Urothelium cell line (cell line): ENCODE measurements at regions not wholly inside any gene's neighbourhood (a gene's known extent, or its start where the extent isn't known, plus 50 kb on each side); places are given as distances from the start of the nearest gene placed in this dataset.

Source experiments
- DNase-seq: peaks from one replicate; pipeline ENCODE4 v3.0.0; 2011; ENCODE audit warnings: low spot score, mixed read lengths
- FAIRE-seq: peaks from 2 replicates; lab custom pipeline; 2011; peaks lifted over from hg19 to GRCh38; lab: Jason Lieb, UNC

GRCh38 chr2:18641823-18642222 lies 52.5 kb upstream of the NT5C1B start:
- FAIRE-seq (no peak), DNase-seq (no peak)

- no peak for FAIRE-seq
- DNase-seq: no peak
Observed at GRCh38 chr2:18639756-18640453, 50.5 kb upstream of the NT5C1B start.
